Bronchial epithelial cell (primary cell): ENCODE measurements at regions not wholly inside any gene's neighbourhood (a gene's known extent, or its start where the extent isn't known, plus 50 kb on each side); places are given as distances from the start of the nearest gene placed in this dataset.

Experiments
- DNase-seq: peaks from one replicate; pipeline ENCODE4 v3.0.0-alpha.2; 2010; ENCODE audit warnings: low read depth
- FAIRE-seq: peaks from 2 replicates; lab custom pipeline; 2011; peaks lifted over from hg19 to GRCh38; lab: Jason Lieb, UNC
- H3K27me3 ChIP-seq: 2 replicates; pipeline ENCODE4 v1.5.1; 2011; ENCODE audit warnings: low read length; ENCODE audit not compliant: control insufficient read depth, insufficient read depth
- H3K36me3 ChIP-seq: 2 replicates; pipeline ENCODE4 v1.5.1; 2011; ENCODE audit warnings: low read length; ENCODE audit not compliant: control insufficient read depth, insufficient read depth
- H3K4me3 ChIP-seq: 2 replicates; pipeline ENCODE4 v1.5.1; 2011; ENCODE audit warnings: mild to moderate bottlenecking, low read depth, low read length, control low read depth
- CTCF ChIP-seq: IDR thresholded peaks from 2 replicates; pipeline ENCODE4 v1.5.1; 2011; ENCODE audit warnings: mild to moderate bottlenecking, moderate library complexity, low read length, control low read depth, inconsistent platforms; ENCODE audit not compliant: insufficient read depth, severe bottlenecking

GRCh38 chr2:177053038-177053437 lies 159.6 kb upstream of the HNRNPA3 start:
- no peak overlapping the region for H3K4me3 ChIP-seq
- no peak for TF ChIP-seq CTCF
- FAIRE-seq = no peak
- no peaks in the 10 kb centered on the region for H3K36me3 ChIP-seq
- no peaks in the 10 kb centered on the region for H3K27me3 ChIP-seq
- DNase-seq = no peak

GRCh38 chr2:177053716-177054115 lies 158.9 kb upstream of the HNRNPA3 start:
- TF ChIP-seq CTCF = no peak
- no peaks in the 10 kb centered on the region for H3K36me3 ChIP-seq
- FAIRE-seq (no peak), DNase-seq (no peak)
- H3K4me3 ChIP-seq = no peak overlapping the region
- H3K27me3 ChIP-seq = no peaks in the 10 kb centered on the region

- FAIRE-seq = no peak
- H3K27me3 ChIP-seq = no peaks in the 10 kb centered on the region
- no peak overlapping the region for H3K4me3 ChIP-seq
- TF ChIP-seq CTCF = no peak
- no peak for DNase-seq
- H3K36me3 ChIP-seq = no peaks in the 10 kb centered on the region
Observed at GRCh38 chr2:177056481-177056929, 156.1 kb upstream of the HNRNPA3 start.

GRCh38 chr2:177058747-177059146 lies 153.8 kb upstream of the HNRNPA3 start:
- no peaks in the 10 kb centered on the region for H3K36me3 ChIP-seq
- TF ChIP-seq CTCF = no peak
- no peak for DNase-seq
- FAIRE-seq = no peak
- no peaks in the 10 kb centered on the region for H3K27me3 ChIP-seq
- no peak overlapping the region for H3K4me3 ChIP-seq

- H3K36me3 ChIP-seq = no peaks in the 10 kb centered on the region
- DNase-seq (no peak), FAIRE-seq (no peak)
- no peak for TF ChIP-seq CTCF
- no peaks in the 10 kb centered on the region for H3K27me3 ChIP-seq
- no peak overlapping the region for H3K4me3 ChIP-seq
Observed at GRCh38 chr2:177059293-177059692, 153.3 kb upstream of the HNRNPA3 start.

GRCh38 chr2:177063331-177063730 lies 149.3 kb upstream of the HNRNPA3 start:
- FAIRE-seq = no peak
- Histone ChIP-seq H3K36me3 (no peaks in the 10 kb centered on the region), H3K4me3 (no peak overlapping the region), H3K27me3 (no peaks in the 10 kb centered on the region)
- no peak for TF ChIP-seq CTCF
- DNase-seq = no peak
